ENCODE measurements at regions not wholly inside any gene's neighbourhood (a gene's known extent, or its start where the extent isn't known, plus 50 kb on each side); places are given as distances from the start of the nearest gene placed in this dataset.

- no peak for TF ChIP-seq ZNF274 (IDR thresholded peaks at IDR 0.05; ENCODE audit: low read depth, low read length)
- no peak for TF ChIP-seq SRF (IDR thresholded peaks at IDR 0.05; ENCODE audit: low read depth)
- no peak for TF ChIP-seq ATF3 (IDR thresholded peaks at IDR 0.05)
- TF ChIP-seq ZFX (IDR thresholded peaks at IDR 0.05) = no peak
- TF ChIP-seq YY1 (IDR thresholded peaks at IDR 0.05; ENCODE audit: extremely low read depth, insufficient replicate concordance, low read depth, low read length) = no peak
Observed at GRCh38 chr6:99789767-99790166, 183.1 kb downstream of the PRDM13 start (continued).

GRCh38 chr6:99790679-99791078 lies 184.0 kb downstream of the PRDM13 start:
- ATAC-seq (no peak), DNase-seq (ENCODE audit: low read depth, low spot score) (no peak)
- Histone ChIP-seq H3K9me2 (ENCODE audit: insufficient read depth) (no peaks in the 10 kb centered on the region), H3K4me2 (ENCODE audit: low read length) (no peak overlapping the region), H3K27me3 (ENCODE audit: insufficient read depth, low read length) (no peaks in the 10 kb centered on the region), H3K36me3 (ENCODE audit: control insufficient read depth in 1 of 2, insufficient read depth in 2 of 2, low read length in 2 of 2) (no peaks in the 10 kb centered on the region), H4K20me1 (ENCODE audit: insufficient read depth) (no peaks in the 10 kb centered on the region), H2AFZ (ENCODE audit: low read depth, low read length, poor library complexity, severe bottlenecking) (no peak overlapping the region), H3K79me2 (ENCODE audit: insufficient read depth, low read length) (no peaks in the 10 kb centered on the region), H3K4me1 (ENCODE audit: control insufficient read depth in 1 of 2, insufficient read depth in 2 of 2, low read length in 2 of 2) (peaks cover 0 to 4% of the 10 kb centered on the region in 2 experiments; a peak in 2 of 4 replicates), H3K9me3 (ENCODE audit: control insufficient read depth in 1 of 2, insufficient read depth in 1 of 2, low read depth in 1 of 2, low read length in 2 of 2) (no peaks in the 10 kb centered on the region), H3K9ac (ENCODE audit: low read length) (no peak overlapping the region), H3K27ac (ENCODE audit: low read depth, low read length) (no peak overlapping the region), H3K4me3 (replicated peaks in 1 of 2; ENCODE audit: low read depth in 1 of 2, low read length in 2 of 2) (no peak overlapping the region)
- BruUV-seq (replicated peaks) = no TSS peak
- intact Hi-C loops (cut with micrococcal nuclease) = loop anchor here (10.0 kb wide), 2 partner anchors 326 to 456 kb away; no protein-coding TSS in a partner anchor
- RAD21 ChIA-PET (ENCODE audit: low non-redundant PET in 1 of 2, low total read pairs in 2 of 2, uncharacterized antibody in 2 of 2, unreplicated experiment in 2 of 2) = no interaction called here
- TF ChIP-seq RAD21 (IDR thresholded peaks at IDR 0.05; ENCODE audit: low read depth) = peak; percentile 56
- TF ChIP-seq, protein P1, sequence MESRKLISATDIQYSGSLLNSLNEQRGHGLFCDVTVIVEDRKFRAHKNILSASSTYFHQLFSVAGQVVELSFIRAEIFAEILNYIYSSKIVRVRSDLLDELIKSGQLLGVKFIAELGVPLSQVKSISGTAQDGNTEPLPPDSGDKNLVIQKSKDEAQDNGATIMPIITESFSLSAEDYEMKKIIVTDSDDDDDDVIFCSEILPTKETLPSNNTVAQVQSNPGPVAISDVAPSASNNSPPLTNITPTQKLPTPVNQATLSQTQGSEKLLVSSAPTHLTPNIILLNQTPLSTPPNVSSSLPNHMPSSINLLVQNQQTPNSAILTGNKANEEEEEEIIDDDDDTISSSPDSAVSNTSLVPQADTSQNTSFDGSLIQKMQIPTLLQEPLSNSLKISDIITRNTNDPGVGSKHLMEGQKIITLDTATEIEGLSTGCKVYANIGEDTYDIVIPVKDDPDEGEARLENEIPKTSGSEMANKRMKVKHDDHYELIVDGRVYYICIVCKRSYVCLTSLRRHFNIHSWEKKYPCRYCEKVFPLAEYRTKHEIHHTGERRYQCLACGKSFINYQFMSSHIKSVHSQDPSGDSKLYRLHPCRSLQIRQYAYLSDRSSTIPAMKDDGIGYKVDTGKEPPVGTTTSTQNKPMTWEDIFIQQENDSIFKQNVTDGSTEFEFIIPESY (IDR thresholded peaks at IDR 0.05; ENCODE audit: extremely low read depth, insufficient replicate concordance, low read length) = no peak
- TF ChIP-seq CEBPB (IDR thresholded peaks at IDR 0.05; ENCODE audit: low read depth) = no peak
- TF ChIP-seq ATF3 (IDR thresholded peaks at IDR 0.05) = no peak
- no peak for TF ChIP-seq JUND (IDR thresholded peaks at IDR 0.05)
- no peak for TF ChIP-seq EZH2 (IDR thresholded peaks at IDR 0.05)
- no peak for TF ChIP-seq EGR1 (IDR thresholded peaks at IDR 0.05; ENCODE audit: low read depth)
- TF ChIP-seq SP1 (IDR thresholded peaks at IDR 0.05; ENCODE audit: low read depth) = no peak
- peak in 2 of 3 experiments; percentile 41 to 44; a peak in 2 of 6 replicates for TF ChIP-seq CTCF (IDR thresholded peaks at IDR 0.05 in 2 of 3, conservative IDR thresholded peaks at IDR 0.05 in 1 of 3; ENCODE audit: borderline replicate concordance in 1 of 3, insufficient read depth in 1 of 3, low read depth in 2 of 3, low read length in 2 of 3)
- CTCF ChIA-PET = no interaction called here
- POLR2A ChIA-PET = no interaction called here

All from HCT116 (cell line).